ENCODE measurements at regions not wholly inside any gene's neighbourhood (a gene's known extent, or its start where the extent isn't known, plus 50 kb on each side); places are given as distances from the start of the nearest gene placed in this dataset.
"Not testable (repeated sequence)": the region's sequence is repeated elsewhere in the genome, so short reads cannot be mapped to it uniquely, and the experiment has no call there.

- not testable (repeated sequence) for DNase-seq
These were observed 52.9 kb upstream of the CSF1 start for GRCh38 chr1:109857702-109858101.

GRCh38 chr1:109855986-109856385 is 54.7 kb upstream of the CSF1 start:
- DNase-seq: not testable (repeated sequence)

GRCh38 chr1:109853972-109854371 is 56.7 kb upstream of the CSF1 start:
- DNase-seq: not testable (repeated sequence)

GRCh38 chr1:109852221-109853015 is 58.2 kb upstream of the CSF1 start:
- DNase-seq: not testable (repeated sequence)

- no peak for DNase-seq
These were observed 59.8 kb upstream of the CSF1 start for GRCh38 chr1:109850827-109851226.

GRCh38 chr1:109850194-109850593 is 60.5 kb upstream of the CSF1 start:
- DNase-seq: peak in 1 of 2 experiments; percentile 5

- DNase-seq: no peak
These were observed 61.0 kb upstream of the CSF1 start for GRCh38 chr1:109849655-109850054.

- no peak for DNase-seq
These were observed 63.4 kb upstream of the CSF1 start for GRCh38 chr1:109847251-109847650.

GRCh38 chr1:109846846-109847245 is 63.8 kb upstream of the CSF1 start:
- DNase-seq: no peak

GRCh38 chr1:109846162-109846561 is 64.5 kb upstream of the CSF1 start:
- no peak for DNase-seq

GRCh38 chr1:109845658-109846057 is 65.0 kb upstream of the CSF1 start:
- DNase-seq: no peak

- DNase-seq: no peak
These were observed 66.0 kb upstream of the CSF1 start for GRCh38 chr1:109844609-109845008.

GRCh38 chr1:109840011-109840629 is 70.5 kb upstream of the CSF1 start:
- DNase-seq: no peak

- not testable (repeated sequence) for DNase-seq
These were observed 71.4 kb upstream of the CSF1 start for GRCh38 chr1:109839276-109839675.

- no peak for DNase-seq
These were observed 71.8 kb upstream of the CSF1 start for GRCh38 chr1:109838838-109839240.

- DNase-seq: no peak
These were observed 72.6 kb upstream of the CSF1 start for GRCh38 chr1:109837852-109838570.

- not testable (repeated sequence) for DNase-seq
These were observed 71.9 kb upstream of the EPS8L3 start for GRCh38 chr1:109835645-109836044.

- no peak for DNase-seq
These were observed 71.2 kb upstream of the EPS8L3 start for GRCh38 chr1:109834951-109835350.

GRCh38 chr1:109832945-109833344 is 69.2 kb upstream of the EPS8L3 start:
- DNase-seq: no peak

GRCh38 chr1:109828756-109829505 is 65.2 kb upstream of the EPS8L3 start:
- DNase-seq: no peak

- DNase-seq: no peak
These were observed 64.3 kb upstream of the EPS8L3 start for GRCh38 chr1:109827986-109828385.

- DNase-seq: no peak
These were observed 63.7 kb upstream of the EPS8L3 start for GRCh38 chr1:109827466-109827865.

GRCh38 chr1:109826930-109827349 is 63.2 kb upstream of the EPS8L3 start:
- no peak for DNase-seq

All from NCI-H526 (cell line).